ENCODE measurements at regions not wholly inside any gene's neighbourhood (a gene's known extent, or its start where the extent isn't known, plus 50 kb on each side); places are given as distances from the start of the nearest gene placed in this dataset.

GRCh38 chr1:56304975-56305374 lies 274.4 kb downstream of the PLPP3 start:
- DNase-seq = no peak

GRCh38 chr1:56303805-56304204 lies 275.6 kb downstream of the PLPP3 start:
- DNase-seq = no peak

GRCh38 chr1:56302878-56303277 lies 276.5 kb downstream of the PLPP3 start:
- DNase-seq = no peak

- no peak for DNase-seq
Observed at GRCh38 chr1:56301791-56302190, 277.6 kb downstream of the PLPP3 start.

GRCh38 chr1:56300836-56301235 lies 278.5 kb downstream of the PLPP3 start:
- DNase-seq = no peak

GRCh38 chr1:56298866-56299265 lies 280.5 kb downstream of the PLPP3 start:
- DNase-seq = no peak

GRCh38 chr1:56297904-56298303 lies 281.5 kb downstream of the PLPP3 start:
- no peak for DNase-seq

- no peak for DNase-seq
Observed at GRCh38 chr1:56297208-56297607, 282.2 kb downstream of the PLPP3 start.

- no peak for DNase-seq
Observed at GRCh38 chr1:56295949-56296929, 283.1 kb downstream of the PLPP3 start.

GRCh38 chr1:56291374-56291919 lies 287.9 kb downstream of the PLPP3 start:
- DNase-seq = no peak

GRCh38 chr1:56289260-56289659 lies 290.1 kb downstream of the PLPP3 start:
- no peak for DNase-seq

GRCh38 chr1:56287721-56288120 lies 291.6 kb downstream of the PLPP3 start:
- no peak for DNase-seq

- no peak for DNase-seq
Observed at GRCh38 chr1:56286956-56287355, 292.4 kb downstream of the PLPP3 start.

GRCh38 chr1:56286506-56286905 lies 292.9 kb downstream of the PLPP3 start:
- DNase-seq = no peak

GRCh38 chr1:56285554-56286402 lies 293.6 kb downstream of the PLPP3 start:
- DNase-seq = no peak

GRCh38 chr1:56284928-56285327 lies 294.4 kb downstream of the PLPP3 start:
- DNase-seq = no peak

- no peak for DNase-seq
Observed at GRCh38 chr1:56278061-56278460, 301.3 kb downstream of the PLPP3 start.

GRCh38 chr1:56268519-56269140 lies 310.7 kb downstream of the PLPP3 start:
- no peak for DNase-seq

GRCh38 chr1:56267611-56268010 lies 311.8 kb downstream of the PLPP3 start:
- DNase-seq = no peak

GRCh38 chr1:56266359-56266758 lies 313.0 kb downstream of the PLPP3 start:
- no peak for DNase-seq

GRCh38 chr1:56265216-56265615 lies 314.1 kb downstream of the PLPP3 start:
- no peak for DNase-seq

- DNase-seq = no peak
Observed at GRCh38 chr1:56263908-56264307, 315.5 kb downstream of the PLPP3 start.

GRCh38 chr1:56258371-56258770 lies 321.0 kb downstream of the PLPP3 start:
- DNase-seq = no peak

Data from GDM1 (cell line).